Activated CD8-positive, alpha-beta T cell treated with anti-CD3 and anti-CD28 coated beads for 36 hours (primary cell): ENCODE measurements at regions not wholly inside any gene's neighbourhood (a gene's known extent, or its start where the extent isn't known, plus 50 kb on each side); places are given as distances from the start of the nearest gene placed in this dataset.

Source experiments
- ATAC-seq: fragments of 200-7000 bp; cut with Tn5 transposase; one replicate; pipeline ENCODE4 v1.10.0; 2021; ENCODE audit warnings: mild to moderate bottlenecking, moderate library complexity
- CTCF ChIA-PET: fragments of 350-600 bp; sonication (Branson Sonifier 250); formaldehyde crosslinking; loops from one replicate; lab custom pipeline; 2021; ENCODE audit warnings: antibody characterized with exemption; lab: Charles Lee
- POLR2A ChIA-PET: fragments of 350-600 bp; sonication (Branson Sonifier 250); formaldehyde crosslinking; loops from one replicate; lab custom pipeline; 2021; ENCODE audit warnings: antibody characterized with exemption; lab: Charles Lee
- DNase-seq: peaks from one replicate; pipeline ENCODE4 v3.0.0-alpha.2; 2020
- H3K27ac Mint-ChIP-seq: one replicate; pipeline ENCODE4 v1.8.0; 2021; ENCODE audit warnings: mild to moderate bottlenecking, mixed read lengths
- H3K27me3 Mint-ChIP-seq: one replicate; pipeline ENCODE4 v1.8.0; 2021; ENCODE audit warnings: mixed read lengths
- H3K36me3 Mint-ChIP-seq: one replicate; pipeline ENCODE4 v1.8.0; 2021; ENCODE audit warnings: low read depth, mixed read lengths
- H3K4me1 Mint-ChIP-seq: one replicate; pipeline ENCODE4 v1.8.0; 2021; ENCODE audit warnings: low read depth, mixed read lengths
- H3K4me3 Mint-ChIP-seq: one replicate; pipeline ENCODE4 v1.8.0; 2021; ENCODE audit warnings: mild to moderate bottlenecking, moderate library complexity, mixed read lengths
- H3K9me3 Mint-ChIP-seq: one replicate; pipeline ENCODE4 v1.8.0; 2021; ENCODE audit warnings: mixed read lengths
- CTCF ChIP-seq: fragments of 200-600 bp; IDR thresholded peaks from one replicate; pipeline ENCODE4 v1.8.0; 2022; ENCODE audit warnings: antibody characterized with exemption, mild to moderate bottlenecking
- intact Hi-C: fragments of 100-400 bp; cut with micrococcal nuclease; formaldehyde crosslinking; loops from one replicate; pipeline ENCODE4 v1.10.0; 2022

DNA sequence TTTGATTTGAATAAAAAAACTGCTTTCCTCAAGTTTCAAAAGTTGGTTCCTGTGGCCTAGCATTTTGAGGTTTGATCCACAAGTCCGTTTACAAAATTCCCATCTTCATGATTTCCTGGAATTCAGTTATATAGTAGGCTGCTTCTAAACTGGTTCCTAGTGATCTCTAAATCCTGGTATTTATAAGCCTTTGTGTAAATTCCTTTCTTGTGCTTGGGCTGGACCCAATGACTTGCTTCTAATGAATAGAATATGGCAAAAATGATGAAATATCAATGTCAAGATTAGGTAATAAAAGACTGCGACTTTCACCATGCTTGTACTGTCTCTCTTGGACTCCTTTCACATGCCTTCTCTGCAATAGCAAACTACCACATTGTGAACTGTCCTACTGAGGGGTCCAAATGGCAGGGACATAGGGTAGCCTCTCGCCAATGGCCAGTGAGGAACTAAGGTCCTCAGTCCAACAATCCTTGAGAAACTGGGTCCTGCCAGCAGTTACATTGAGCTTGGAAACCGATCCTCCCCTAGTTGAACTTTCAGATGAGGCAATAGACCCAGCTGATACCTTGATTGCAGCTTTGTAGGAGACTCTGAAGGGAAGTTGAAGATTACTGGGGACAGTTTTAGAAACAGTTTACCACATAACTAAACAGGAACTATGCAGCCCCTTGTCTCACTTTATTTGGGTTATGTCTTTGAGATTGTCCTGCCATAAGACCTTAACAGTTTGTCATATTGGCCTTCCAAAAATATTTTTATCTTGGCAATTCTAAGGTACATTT lies 303.9 kb upstream of the TBC1D5 start:
- CTCF ChIA-PET: no interaction called here
- intact Hi-C loops: no loop called here
- POLR2A ChIA-PET: interaction anchor here (0.6 to 0.7 kb wide), 2 partner anchors 249 to 700 kb away, joined by 3 read pairs; no protein-coding TSS in a partner anchor
- H3K27ac Mint-ChIP-seq: no peak overlapping the region
- no peak for TF ChIP-seq CTCF
- H3K4me1 Mint-ChIP-seq: no peaks in the 10 kb centered on the region
- H3K36me3 Mint-ChIP-seq: no peaks in the 10 kb centered on the region
- no peaks in the 10 kb centered on the region for H3K9me3 Mint-ChIP-seq
- H3K4me3 Mint-ChIP-seq: no peak overlapping the region
- H3K27me3 Mint-ChIP-seq: no peaks in the 10 kb centered on the region
- ATAC-seq: no peak
- no peak for DNase-seq

GRCh38 chr3:18044971-18045880 lies 302.8 kb upstream of the TBC1D5 start:
- intact Hi-C loops: no loop called here
- peaks cover 3% of the 10 kb centered on the region for H3K9me3 Mint-ChIP-seq
- no peaks in the 10 kb centered on the region for H3K36me3 Mint-ChIP-seq
- ATAC-seq (no peak), DNase-seq (no peak)
- POLR2A ChIA-PET: interaction anchor here (1.3 kb wide), 1 partner anchor 11 kb away, joined by 3 read pairs; no protein-coding TSS in a partner anchor
- peaks cover 2% of the 10 kb centered on the region for H3K27me3 Mint-ChIP-seq
- no peak for TF ChIP-seq CTCF
- no peak overlapping the region for H3K4me3 Mint-ChIP-seq
- CTCF ChIA-PET: no interaction called here
- no peaks in the 10 kb centered on the region for H3K4me1 Mint-ChIP-seq
- H3K27ac Mint-ChIP-seq: no peak overlapping the region

GRCh38 chr3:18044191-18044590 lies 301.8 kb upstream of the TBC1D5 start:
- Mint-ChIP-seq H3K9me3 (peaks cover 3% of the 10 kb centered on the region), H3K4me1 (no peaks in the 10 kb centered on the region), H3K36me3 (no peaks in the 10 kb centered on the region), H3K27ac (no peak overlapping the region), H3K4me3 (no peak overlapping the region), H3K27me3 (peaks cover 2% of the 10 kb centered on the region)
- TF ChIP-seq CTCF: no peak
- intact Hi-C loops: no loop called here
- CTCF ChIA-PET: no interaction called here
- DNase-seq (no peak), ATAC-seq (no peak)
- POLR2A ChIA-PET: interaction anchor here (0.6 to 1.3 kb wide), 2 partner anchors 10 to 665 kb away, joined by 3 read pairs; no protein-coding TSS in a partner anchor

GRCh38 chr3:18036450-18036815 lies 294.0 kb upstream of the TBC1D5 start:
- intact Hi-C loops: no loop called here
- CTCF ChIA-PET: no interaction called here

More at GRCh38 chr3:18036450-18036815, 294.0 kb upstream of the TBC1D5 start:
- Mint-ChIP-seq H3K4me3 (no peak overlapping the region), H3K27me3 (peaks cover 2% of the 10 kb centered on the region), H3K27ac (no peak overlapping the region), H3K36me3 (no peaks in the 10 kb centered on the region), H3K4me1 (peaks cover 4% of the 10 kb centered on the region), H3K9me3 (peaks cover 3% of the 10 kb centered on the region)
- POLR2A ChIA-PET: no interaction called here
- no peak for TF ChIP-seq CTCF
- no peak for ATAC-seq
- DNase-seq: no peak
